GM12873 (cell line): ENCODE measurements at regions not wholly inside any gene's neighbourhood (a gene's known extent, or its start where the extent isn't known, plus 50 kb on each side); places are given as distances from the start of the nearest gene placed in this dataset.

ENCODE experiments used
- TF ChIP-seq, protein P1 (sequence below): IDR thresholded peaks from 2 replicates; pipeline ENCODE4 v1.5.1; 2012; ENCODE audit warnings: low read depth, mild to moderate bottlenecking, moderate library complexity, low read length, control low read depth; ENCODE audit not compliant: insufficient read depth; ENCODE audit errors: missing control alignments

DNA sequence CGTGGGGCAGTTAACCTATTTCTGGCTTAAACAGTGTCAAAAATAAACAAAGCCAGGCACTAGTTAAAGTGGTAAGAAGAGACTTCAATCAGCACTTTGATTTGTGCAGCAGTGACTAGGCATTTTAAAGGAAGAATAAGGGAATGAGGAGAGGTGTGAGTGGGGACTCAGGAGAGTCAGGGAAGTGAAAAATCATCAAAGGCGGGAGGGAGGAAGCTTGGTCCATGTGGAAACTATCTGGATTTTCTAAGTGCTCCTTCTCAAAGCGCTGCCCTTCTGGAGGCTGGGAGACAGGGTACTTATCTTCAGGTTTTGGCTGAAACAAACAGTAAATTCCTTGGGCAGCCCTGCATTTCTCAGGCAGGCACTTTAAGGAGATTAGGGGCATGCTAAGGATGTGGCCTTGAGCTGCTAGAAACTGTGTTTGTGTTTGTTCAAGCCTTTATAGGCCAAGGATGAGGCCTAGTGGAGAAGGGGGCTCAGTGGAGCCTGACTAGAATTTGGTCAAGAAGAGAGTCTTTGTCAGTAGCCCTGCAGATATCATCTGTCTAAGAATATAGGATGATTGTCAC lies 486.5 kb downstream of the SIPA1L2 start:
- TF ChIP-seq, protein P1, sequence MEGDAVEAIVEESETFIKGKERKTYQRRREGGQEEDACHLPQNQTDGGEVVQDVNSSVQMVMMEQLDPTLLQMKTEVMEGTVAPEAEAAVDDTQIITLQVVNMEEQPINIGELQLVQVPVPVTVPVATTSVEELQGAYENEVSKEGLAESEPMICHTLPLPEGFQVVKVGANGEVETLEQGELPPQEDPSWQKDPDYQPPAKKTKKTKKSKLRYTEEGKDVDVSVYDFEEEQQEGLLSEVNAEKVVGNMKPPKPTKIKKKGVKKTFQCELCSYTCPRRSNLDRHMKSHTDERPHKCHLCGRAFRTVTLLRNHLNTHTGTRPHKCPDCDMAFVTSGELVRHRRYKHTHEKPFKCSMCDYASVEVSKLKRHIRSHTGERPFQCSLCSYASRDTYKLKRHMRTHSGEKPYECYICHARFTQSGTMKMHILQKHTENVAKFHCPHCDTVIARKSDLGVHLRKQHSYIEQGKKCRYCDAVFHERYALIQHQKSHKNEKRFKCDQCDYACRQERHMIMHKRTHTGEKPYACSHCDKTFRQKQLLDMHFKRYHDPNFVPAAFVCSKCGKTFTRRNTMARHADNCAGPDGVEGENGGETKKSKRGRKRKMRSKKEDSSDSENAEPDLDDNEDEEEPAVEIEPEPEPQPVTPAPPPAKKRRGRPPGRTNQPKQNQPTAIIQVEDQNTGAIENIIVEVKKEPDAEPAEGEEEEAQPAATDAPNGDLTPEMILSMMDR: no peak

DNA sequence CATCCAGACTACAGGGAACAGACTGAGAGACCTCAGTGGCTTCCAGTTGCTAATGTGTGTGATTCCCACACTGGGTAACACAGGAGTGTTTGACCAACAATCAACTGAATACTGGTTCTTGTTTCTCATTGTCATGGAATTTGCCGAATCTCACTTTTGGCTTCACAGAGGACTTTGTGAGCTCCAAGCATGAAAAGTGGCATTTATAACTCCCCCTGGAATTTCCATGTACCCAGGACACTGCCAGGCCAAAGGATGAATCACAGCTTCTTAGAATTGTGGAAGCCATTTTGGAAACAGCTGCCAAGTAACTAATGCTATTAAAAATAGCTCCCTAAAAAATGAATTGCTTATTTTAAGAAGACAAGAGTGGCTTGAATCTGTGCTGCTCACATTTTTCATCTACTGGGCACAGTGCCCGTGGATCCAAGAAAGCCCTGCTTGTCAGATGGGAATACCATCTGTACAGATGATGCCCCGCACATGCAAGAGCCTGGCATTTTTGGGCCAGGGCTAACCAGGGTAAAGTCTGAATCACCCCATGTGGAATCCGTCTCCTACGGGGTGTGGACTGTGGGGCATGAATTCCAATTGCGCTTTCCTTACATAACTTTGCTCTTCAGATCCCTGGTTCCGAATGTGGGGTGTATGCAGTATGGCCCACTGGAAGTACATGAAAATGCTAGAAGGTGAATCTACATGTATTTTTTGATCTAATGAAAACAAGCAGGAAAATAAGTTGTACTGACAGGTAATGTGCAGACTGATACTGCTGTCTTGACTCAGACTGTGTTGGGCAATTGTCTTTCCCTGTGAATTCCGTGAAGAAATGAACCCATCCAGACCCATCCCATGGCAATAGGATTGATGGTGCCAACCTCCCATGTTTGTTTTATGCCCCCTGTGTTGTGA lies 487.3 kb downstream of the SIPA1L2 start:
- TF ChIP-seq, protein P1: no peak

DNA sequence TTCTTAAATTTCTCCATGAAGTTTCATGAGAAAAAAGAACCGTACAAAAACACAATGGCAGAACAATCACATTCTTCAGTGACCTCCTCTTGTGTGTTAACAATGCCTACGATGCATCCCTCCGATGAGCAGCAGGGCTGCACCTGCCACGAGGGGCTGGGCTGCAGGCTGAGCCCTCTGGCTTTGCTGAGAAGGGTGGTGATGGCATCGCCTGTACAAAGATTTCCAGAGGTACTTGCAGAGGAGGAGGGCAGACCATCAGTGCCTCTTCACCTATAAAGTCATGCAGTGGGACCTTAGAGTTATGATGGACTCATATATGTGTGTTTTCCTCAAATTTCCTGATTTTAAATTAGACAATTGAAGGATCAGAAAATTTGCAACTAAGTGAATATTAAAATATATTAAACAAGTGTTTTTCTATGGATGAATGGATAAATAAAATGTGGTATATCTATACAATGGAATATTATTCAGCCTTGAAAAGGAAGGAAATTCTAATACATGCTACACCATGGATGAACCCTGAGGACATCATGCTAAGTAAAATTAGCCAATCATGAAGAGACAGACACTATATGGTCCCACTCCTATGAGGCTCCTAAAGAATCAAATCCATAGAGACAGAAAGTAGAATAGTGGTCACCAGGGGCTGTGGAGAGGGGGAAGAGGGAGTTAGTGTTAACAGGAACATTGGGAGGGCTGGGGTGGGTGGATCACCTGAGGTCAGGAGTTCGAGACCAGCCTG lies 489.3 kb downstream of the SIPA1L2 start:
- TF ChIP-seq, protein P1: no peak

GRCh38 chr1:232139444-232139843 lies 490.5 kb downstream of the SIPA1L2 start:
- TF ChIP-seq, protein P1: no peak

DNA sequence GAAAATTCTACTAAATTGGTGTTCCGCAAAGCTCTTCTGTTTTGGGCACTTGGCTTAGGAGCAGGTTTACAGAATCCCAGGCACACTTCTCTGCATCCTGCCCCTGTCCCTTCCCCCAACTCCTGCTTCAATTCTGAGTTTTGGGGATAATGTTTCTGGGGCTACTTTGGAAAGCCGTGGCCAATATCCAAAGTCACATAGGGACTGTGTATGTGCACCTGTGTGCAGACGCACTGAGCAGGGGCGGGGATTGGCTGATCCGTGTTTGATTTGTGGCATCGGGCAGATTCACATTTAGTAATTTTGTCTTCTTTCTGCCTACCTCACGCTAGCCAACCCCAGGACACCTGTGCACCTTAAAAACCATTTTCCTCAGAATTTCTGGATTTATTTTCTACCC lies 491.9 kb downstream of the SIPA1L2 start:
- TF ChIP-seq, protein P1: no peak

- TF ChIP-seq, protein P1: no peak
Observed at GRCh38 chr1:232137066-232137465, 492.9 kb downstream of the SIPA1L2 start.

GRCh38 chr1:232136136-232136535 lies 493.8 kb downstream of the SIPA1L2 start:
- TF ChIP-seq, protein P1: no peak
